Stimulated activated CD8-positive, alpha-beta memory T cell treated with anti-CD3 and anti-CD28 coated beads, Interleukin-4, amount 100 ng/mL, for 1 hour (primary cell): ENCODE measurements at regions not wholly inside any gene's neighbourhood (a gene's known extent, or its start where the extent isn't known, plus 50 kb on each side); places are given as distances from the start of the nearest gene placed in this dataset.
"Not testable (repeated sequence)": the region's sequence is repeated elsewhere in the genome, so short reads cannot be mapped to it uniquely, and the experiment has no call there.

ENCODE experiments used
- DNase-seq, 2 donors: peaks; one replicate each; pipeline ENCODE4 v3.0.0-alpha.2; 2020; ENCODE audit warnings: low read depth in 2 of 2, low spot score in 1 of 2

DNA sequence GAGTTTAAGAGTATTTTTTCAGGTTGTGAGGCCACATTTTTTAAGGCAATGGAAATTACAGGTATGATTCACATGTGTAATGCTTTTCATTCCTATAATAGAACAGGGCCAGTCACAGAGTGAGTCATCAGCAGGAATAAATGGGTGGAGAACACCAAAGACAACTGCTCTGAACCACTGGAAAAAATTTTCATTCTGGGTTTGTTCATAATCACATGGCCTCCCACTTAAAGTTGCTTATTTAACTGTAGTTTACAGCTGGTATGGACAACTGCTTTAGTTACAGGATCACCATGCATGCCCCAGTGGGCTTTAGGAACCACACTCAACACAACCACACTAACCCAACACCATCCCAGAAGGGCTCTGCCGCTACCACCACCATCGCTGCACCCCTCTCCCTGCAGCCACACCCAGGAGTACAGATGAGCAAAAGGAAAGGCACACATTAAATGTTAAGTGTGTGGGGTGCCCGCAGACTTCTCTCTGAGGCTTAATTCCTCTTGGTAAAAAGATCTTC lies 107.0 kb upstream of the DST start:
- no peak for DNase-seq

GRCh38 chr6:56746767-56747504 lies 104.2 kb upstream of the DST start:
- no peak for DNase-seq

DNA sequence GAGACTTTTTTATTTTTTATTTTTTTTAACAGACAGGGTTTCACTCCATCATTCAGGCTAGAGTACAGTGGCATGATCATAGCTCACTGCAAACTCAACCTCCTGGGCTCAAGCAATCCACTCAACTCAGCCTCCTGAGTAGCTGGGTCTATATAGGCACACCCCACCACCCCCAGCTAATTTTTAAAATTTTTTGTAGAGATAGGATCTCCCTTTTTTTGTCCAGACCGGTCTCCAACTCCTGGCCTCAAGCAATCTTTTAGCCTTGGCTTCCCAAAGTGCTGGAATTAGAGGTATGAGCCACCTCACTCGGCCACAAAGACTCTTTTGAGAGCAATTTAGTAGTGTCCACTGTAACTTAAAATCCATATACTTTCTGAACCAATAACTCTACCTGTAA lies 103.3 kb upstream of the DST start:
- DNase-seq = no peak

- DNase-seq = no peak
These were observed 102.4 kb upstream of the DST start for GRCh38 chr6:56745081-56745480.

- DNase-seq = no peak
These were observed 101.8 kb upstream of the DST start for GRCh38 chr6:56744528-56744927.

- no peak for DNase-seq
These were observed 99.6 kb upstream of the DST start for GRCh38 chr6:56742122-56742791.

DNA sequence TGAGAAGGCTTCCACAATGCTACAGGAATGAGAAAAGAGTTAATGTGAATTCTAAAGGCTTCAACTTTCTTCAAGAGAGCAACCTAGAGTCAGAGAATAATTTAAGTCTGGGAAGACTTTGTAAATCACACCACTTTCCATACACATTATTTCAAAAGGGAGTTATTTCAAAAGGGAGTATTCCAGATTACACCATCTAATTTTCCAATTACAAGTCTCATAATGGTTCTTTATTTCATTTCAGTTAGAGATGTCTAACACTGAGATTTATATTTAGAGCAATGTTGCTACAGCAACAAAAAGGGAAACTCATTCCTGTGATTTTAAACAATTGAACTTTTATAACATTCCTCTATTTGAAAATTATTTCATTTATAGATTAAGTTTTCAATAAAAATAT lies 98.8 kb upstream of the DST start:
- DNase-seq = no peak

GRCh38 chr6:56739836-56740815 lies 97.4 kb upstream of the DST start:
- DNase-seq = no peak

- no peak for DNase-seq
These were observed 94.1 kb upstream of the DST start for GRCh38 chr6:56736804-56737203.

DNA sequence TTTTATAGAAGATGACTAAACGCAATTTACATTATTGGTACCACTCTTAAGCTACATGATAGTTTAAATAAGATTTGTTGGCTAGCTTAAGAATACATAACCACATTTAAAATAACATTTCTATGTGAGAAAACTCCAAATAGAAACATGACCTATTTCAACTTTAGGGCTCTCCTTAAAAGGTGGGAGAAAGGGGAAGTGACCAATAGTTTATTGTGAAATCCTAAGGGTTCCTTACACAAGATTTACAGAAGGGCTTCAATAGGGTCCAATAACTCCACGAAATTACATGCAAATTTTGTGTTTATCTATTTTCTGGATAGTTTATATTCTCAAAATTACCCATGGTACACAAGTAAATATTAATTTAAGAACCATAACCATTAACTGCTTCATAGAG lies 91.6 kb upstream of the DST start:
- no peak for DNase-seq

- DNase-seq = no peak
These were observed 90.6 kb upstream of the DST start for GRCh38 chr6:56733211-56733697.

- DNase-seq = no peak
These were observed 89.8 kb upstream of the DST start for GRCh38 chr6:56732517-56732916.

DNA sequence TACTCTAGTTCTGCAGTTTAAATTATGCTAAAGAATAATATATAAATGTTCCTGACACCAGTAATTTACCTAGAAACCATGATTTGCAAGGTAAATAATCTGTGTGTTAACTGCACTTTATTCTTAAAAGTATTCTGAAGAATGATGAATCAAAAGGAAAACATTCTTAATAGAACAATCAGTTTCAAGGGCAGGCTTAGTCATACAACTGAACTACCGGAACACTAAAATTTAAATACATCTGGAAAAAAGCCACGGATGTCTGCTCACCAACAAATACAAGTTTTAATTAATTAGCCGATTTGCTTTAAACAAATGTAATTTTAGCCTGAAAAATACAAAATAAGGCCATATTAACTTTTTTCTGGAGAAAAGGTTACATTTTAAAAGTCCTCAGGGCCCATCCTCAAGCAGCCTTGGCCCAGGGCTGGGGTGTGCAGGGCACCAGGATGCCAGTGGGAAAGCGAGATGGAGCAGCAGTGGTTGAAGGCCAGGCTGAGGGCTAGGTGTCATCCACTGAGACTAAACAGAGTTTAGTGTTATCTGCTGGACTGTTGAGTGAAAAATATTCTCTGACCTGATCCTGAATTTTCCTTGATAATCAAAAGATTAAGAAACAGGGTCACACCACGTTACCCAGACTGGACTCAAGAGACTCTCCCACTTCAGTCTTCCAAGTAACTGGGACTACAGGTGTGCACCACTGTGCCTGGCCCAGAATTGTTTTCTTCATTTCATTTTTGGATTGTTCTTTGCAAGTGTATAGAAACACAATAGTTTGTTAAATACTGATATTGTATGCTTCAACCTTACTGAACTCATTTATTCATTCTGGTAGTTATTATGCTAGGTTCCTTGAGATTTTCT lies 88.2 kb upstream of the DST start:
- DNase-seq = no peak

DNA sequence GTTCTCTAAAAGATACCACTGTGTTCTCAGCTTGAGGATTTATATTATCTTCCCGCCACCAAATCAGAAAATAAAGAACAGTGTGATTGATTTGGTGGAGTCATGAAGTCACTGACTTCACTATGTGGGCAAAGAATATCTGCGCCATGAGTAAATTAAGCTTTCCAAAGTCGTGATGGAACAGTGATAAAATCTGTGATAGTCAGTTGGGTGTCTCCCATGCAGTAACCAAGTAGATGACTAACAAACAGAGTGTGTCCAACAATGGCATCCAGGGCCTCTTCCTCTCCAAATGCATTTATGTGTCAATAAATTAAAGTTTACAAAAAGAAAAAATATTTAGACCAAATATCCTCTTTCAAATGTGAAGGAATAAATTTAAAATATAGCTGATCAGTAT lies 87.0 kb upstream of the DST start:
- no peak for DNase-seq

GRCh38 chr6:56729166-56729565 lies 86.5 kb upstream of the DST start:
- not testable (repeated sequence) for DNase-seq

DNA sequence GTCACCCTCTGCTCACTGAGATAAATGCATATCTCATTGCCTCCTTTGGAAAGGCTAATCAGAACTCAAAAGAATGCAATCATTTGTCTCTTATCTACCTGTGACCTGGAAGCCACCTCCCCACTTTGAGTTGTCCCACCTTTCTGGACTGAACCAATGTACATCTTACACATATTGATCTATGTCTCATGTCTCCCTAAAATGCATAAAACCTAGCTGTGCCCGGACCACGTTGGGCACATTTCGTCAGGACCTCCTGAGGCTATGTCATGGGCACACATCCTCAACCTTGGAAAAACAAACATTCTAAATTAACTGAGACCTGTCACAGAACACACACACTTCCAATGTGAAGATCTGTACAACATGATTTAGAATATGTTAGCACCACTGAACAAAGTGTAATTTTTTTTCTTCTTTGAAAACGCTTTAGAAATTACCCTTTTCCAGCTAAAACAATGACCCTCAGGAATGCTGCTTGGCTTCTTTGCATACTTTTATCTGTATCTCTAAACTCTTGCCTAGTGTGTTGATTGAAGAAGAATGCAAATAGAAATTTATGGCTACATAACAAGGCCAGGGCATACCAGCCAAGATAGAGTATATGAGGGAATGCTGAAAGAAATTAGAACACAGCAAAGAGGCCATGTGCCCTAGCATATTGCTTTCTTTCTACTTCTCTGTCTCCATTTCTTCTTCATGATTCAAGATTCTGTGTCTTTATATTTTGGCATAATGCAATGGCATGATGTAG lies 84.6 kb upstream of the DST start:
- no peak for DNase-seq

DNA sequence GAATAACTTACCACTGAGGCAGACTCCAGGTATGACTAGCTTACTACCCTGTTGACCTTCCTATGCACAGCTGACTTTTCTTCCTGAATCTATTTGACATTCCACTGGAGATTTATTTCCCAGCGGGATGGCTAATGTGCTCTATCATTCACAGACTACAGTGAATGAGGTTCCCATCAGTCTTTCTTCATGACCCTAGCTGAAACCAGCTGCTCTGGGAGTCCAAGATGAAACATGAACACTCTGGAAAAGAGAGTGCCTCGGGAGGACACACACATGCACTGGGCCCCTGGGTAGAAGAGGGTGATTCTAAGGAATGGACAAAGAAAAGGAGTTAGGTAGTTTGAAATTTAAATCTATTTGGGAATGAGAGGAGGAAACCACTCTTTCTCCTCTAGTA lies 82.6 kb upstream of the DST start:
- DNase-seq = no peak

- no peak for DNase-seq
These were observed 81.8 kb upstream of the DST start for GRCh38 chr6:56724455-56724854.

- DNase-seq = no peak
These were observed 78.2 kb upstream of the DST start for GRCh38 chr6:56720882-56721281.

- not testable (repeated sequence) for DNase-seq
These were observed 77.5 kb upstream of the DST start for GRCh38 chr6:56720202-56720601.
